Testis (tissue), 2 donors: ENCODE measurements at regions not wholly inside any gene's neighbourhood (a gene's known extent, or its start where the extent isn't known, plus 50 kb on each side); places are given as distances from the start of the nearest gene placed in this dataset.

Experiments used
- POLR2A ChIP-seq: fragments of 450-650 bp; IDR thresholded peaks from one replicate; pipeline ENCODE4 v1.6.1; 2017; ENCODE audit warnings: antibody characterized with exemption, mild to moderate bottlenecking, moderate library complexity
- TF ChIP-seq, protein P1 (sequence below), 3 experiments: fragments of 450-650 bp in 2 of 3; fragments of 200-600 bp in 1 of 3; sonication (generic) in 1 of 3; IDR thresholded peaks; one replicate each; pipeline ENCODE4 v1.5.1; 2016 to 2019; ENCODE audit warnings: antibody characterized with exemption in 3 of 3, mild to moderate bottlenecking in 2 of 3, moderate library complexity in 1 of 3

DNA sequence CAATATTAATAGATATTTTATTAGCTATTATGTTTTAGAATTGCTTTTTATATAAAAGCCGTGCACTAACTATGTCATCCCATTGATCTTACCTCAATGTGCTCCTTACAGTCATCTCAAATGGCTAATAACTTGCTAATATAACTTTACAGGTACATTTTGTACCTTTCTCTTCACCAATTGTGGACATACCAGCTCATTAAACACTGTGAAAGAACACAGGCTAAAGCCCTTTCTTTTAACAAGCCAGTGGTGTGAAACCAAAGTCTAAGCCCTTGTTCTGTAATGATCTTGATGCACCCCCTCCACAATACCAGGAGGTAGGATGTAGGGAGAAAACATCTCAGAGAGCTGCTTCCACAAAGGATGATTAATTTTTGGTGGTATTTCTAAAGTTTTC, 675.3 kb upstream of the USP15 start:
- TF ChIP-seq, protein P1, sequence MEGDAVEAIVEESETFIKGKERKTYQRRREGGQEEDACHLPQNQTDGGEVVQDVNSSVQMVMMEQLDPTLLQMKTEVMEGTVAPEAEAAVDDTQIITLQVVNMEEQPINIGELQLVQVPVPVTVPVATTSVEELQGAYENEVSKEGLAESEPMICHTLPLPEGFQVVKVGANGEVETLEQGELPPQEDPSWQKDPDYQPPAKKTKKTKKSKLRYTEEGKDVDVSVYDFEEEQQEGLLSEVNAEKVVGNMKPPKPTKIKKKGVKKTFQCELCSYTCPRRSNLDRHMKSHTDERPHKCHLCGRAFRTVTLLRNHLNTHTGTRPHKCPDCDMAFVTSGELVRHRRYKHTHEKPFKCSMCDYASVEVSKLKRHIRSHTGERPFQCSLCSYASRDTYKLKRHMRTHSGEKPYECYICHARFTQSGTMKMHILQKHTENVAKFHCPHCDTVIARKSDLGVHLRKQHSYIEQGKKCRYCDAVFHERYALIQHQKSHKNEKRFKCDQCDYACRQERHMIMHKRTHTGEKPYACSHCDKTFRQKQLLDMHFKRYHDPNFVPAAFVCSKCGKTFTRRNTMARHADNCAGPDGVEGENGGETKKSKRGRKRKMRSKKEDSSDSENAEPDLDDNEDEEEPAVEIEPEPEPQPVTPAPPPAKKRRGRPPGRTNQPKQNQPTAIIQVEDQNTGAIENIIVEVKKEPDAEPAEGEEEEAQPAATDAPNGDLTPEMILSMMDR (IDR thresholded peaks at IDR 0.05) = no peak
- TF ChIP-seq POLR2A = no peak
